PC-9 (cell line): ENCODE measurements at regions not wholly inside any gene's neighbourhood (a gene's known extent, or its start where the extent isn't known, plus 50 kb on each side); places are given as distances from the start of the nearest gene placed in this dataset.

Experiments
- CTCF ChIP-seq: fragments of 200-600 bp; sonication (generic); conservative IDR thresholded peaks from 2 replicates; pipeline ENCODE4 v1.6.1; 2017; ENCODE audit warnings: mixed run types, antibody characterized with exemption, mild to moderate bottlenecking, moderate library complexity
- EZH2 ChIP-seq: fragments of 200-600 bp; sonication (generic); IDR thresholded peaks from 2 replicates; pipeline ENCODE4 v1.8.0; 2017; ENCODE audit warnings: antibody characterized with exemption, low read depth

GRCh38 chr3:120846073-120846472 is 61.9 kb upstream of the STXBP5L start:
- TF ChIP-seq EZH2, result no peak
- TF ChIP-seq CTCF, result no peak
